Neural cell (in vitro differentiated cells): ENCODE measurements at regions not wholly inside any gene's neighbourhood (a gene's known extent, or its start where the extent isn't known, plus 50 kb on each side); places are given as distances from the start of the nearest gene placed in this dataset.

Experiments
- CTCF ChIP-seq: fragments of 450-650 bp; IDR thresholded peaks from 2 replicates; pipeline ENCODE4 v1.5.1; 2014; ENCODE audit warnings: antibody characterized with exemption, mild to moderate bottlenecking, moderate library complexity; ENCODE audit not compliant: poor library complexity, severe bottlenecking
- EZH2 ChIP-seq: fragments of 200-600, 300-800 bp; shearing (Covaris generic), sonication (generic); IDR thresholded peaks from 2 replicates; pipeline ENCODE4 v1.6.1; 2014; ENCODE audit warnings: antibody characterized with exemption, low read length, borderline replicate concordance, mild to moderate bottlenecking; ENCODE audit not compliant: insufficient read depth, poor library complexity, severe bottlenecking
- POLR2AphosphoS5 ChIP-seq: IDR thresholded peaks from 2 replicates; pipeline ENCODE4 v1.6.1; 2012
- RAD21 ChIP-seq: fragments of 450-650 bp; conservative IDR thresholded peaks from 2 replicates; pipeline ENCODE4 v1.6.1; 2014; ENCODE audit warnings: antibody characterized with exemption, mild to moderate bottlenecking, moderate library complexity

DNA sequence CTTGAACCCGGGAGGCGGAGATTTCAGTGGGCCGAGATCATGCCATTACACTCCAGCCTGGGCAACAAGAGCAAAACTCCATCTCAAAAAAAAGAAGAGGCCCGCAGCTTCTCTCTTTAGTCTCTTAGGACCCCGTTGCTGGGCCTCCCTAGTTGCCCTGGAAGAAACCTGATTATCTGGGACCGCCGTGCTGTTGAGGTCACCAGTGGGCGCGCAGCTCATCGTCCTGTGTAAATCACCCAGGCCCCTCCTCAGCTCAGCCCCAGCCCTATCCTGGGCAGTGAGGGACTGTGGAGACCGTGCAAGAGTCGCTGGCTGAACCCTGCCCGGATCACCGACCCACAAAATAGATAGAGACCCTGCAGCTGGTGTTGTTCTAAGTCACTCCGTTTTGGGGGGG is 85.0 kb downstream of the UNCX start:
- no peak for TF ChIP-seq RAD21
- no peak for TF ChIP-seq POLR2AphosphoS5
- no peak for TF ChIP-seq EZH2
- TF ChIP-seq CTCF, result no peak
